A673 (cell line): ENCODE measurements at regions not wholly inside any gene's neighbourhood (a gene's known extent, or its start where the extent isn't known, plus 50 kb on each side); places are given as distances from the start of the nearest gene placed in this dataset.

ENCODE experiments used
- CTCF ChIP-seq: fragments of 300-800, 200-600 bp; sonication (generic); conservative IDR thresholded peaks from 2 replicates; pipeline ENCODE4 v1.5.1; 2017; ENCODE audit warnings: low read depth, mild to moderate bottlenecking, antibody characterized with exemption, low read length, moderate library complexity, mixed read lengths
- EZH2 ChIP-seq: fragments of 200-600 bp; sonication (generic); IDR thresholded peaks from 2 replicates; pipeline ENCODE4 v1.6.1; 2017; ENCODE audit warnings: borderline replicate concordance, low read depth, mild to moderate bottlenecking, mixed read lengths, antibody characterized with exemption, low read length; ENCODE audit not compliant: poor library complexity, severe bottlenecking

GRCh38 chr6:135753196-135753595 is 98.3 kb upstream of the PDE7B start:
- TF ChIP-seq CTCF (no peak), EZH2 (no peak)
